ENCODE measurements at regions not wholly inside any gene's neighbourhood (a gene's known extent, or its start where the extent isn't known, plus 50 kb on each side); places are given as distances from the start of the nearest gene placed in this dataset.

- Mint-ChIP-seq H3K4me3 (no peak overlapping the region), H3K9me3 (peaks cover 0 to 2% (median 0%) of the 10 kb centered on the region in 7 donors), H3K27me3 (ENCODE audit: low read depth in 3 of 3) (peaks cover 0 to 6% (median 0%) of the 10 kb centered on the region in 3 donors), H3K27ac (no peak overlapping the region), H3K4me1 (peaks cover 4% of the 10 kb centered on the region), H3K36me3 (no peaks in the 10 kb centered on the region)
- no peaks in the 10 kb centered on the region for H3K4me1 ChIP-seq (ENCODE audit: control insufficient read depth in 1 of 2, insufficient read depth in 2 of 2, low read length in 2 of 2)
- no peak overlapping the region for H2AFZ ChIP-seq (ENCODE audit: insufficient read depth, low read depth, low read length, poor library complexity, severe bottlenecking)
- H4K20me1 ChIP-seq (ENCODE audit: insufficient read depth, low read length), result no peaks in the 10 kb centered on the region
- H3K79me2 ChIP-seq (ENCODE audit: insufficient read depth, low read length), result no peaks in the 10 kb centered on the region
- no peaks in the 10 kb centered on the region for H3K36me3 ChIP-seq (replicated peaks in 1 of 2; ENCODE audit: control insufficient read depth in 1 of 2, insufficient read depth in 2 of 2, low read length in 2 of 2)
- no peak overlapping the region for H3K4me3 ChIP-seq (replicated peaks in 1 of 3; ENCODE audit: low read depth in 2 of 3, low read length in 3 of 3)
- no peak for DNase-seq
- intact Hi-C loops (cut with micrococcal nuclease), result loop anchor here in 1 of 2 donors (10.0 kb wide), 1 partner anchor 116 kb away; no protein-coding TSS in a partner anchor
- H3K27ac ChIP-seq (ENCODE audit: low read depth in 1 of 2, low read length in 2 of 2), result no peak overlapping the region
- no peak overlapping the region for H3K9ac ChIP-seq (ENCODE audit: insufficient read depth, low read length, poor library complexity, severe bottlenecking)
- over 99% methylated on average over 6 of the region's 7 CpGs for WGBS (ENCODE audit: insufficient coverage)
- no peak overlapping the region for H3K4me2 ChIP-seq (replicated peaks; ENCODE audit: extremely low read depth, low read length, poor library complexity, severe bottlenecking)
- H3K27me3 ChIP-seq (ENCODE audit: control insufficient read depth in 2 of 2, insufficient read depth in 2 of 2, low read length in 2 of 2), result no peaks in the 10 kb centered on the region
- TF ChIP-seq, protein P1, sequence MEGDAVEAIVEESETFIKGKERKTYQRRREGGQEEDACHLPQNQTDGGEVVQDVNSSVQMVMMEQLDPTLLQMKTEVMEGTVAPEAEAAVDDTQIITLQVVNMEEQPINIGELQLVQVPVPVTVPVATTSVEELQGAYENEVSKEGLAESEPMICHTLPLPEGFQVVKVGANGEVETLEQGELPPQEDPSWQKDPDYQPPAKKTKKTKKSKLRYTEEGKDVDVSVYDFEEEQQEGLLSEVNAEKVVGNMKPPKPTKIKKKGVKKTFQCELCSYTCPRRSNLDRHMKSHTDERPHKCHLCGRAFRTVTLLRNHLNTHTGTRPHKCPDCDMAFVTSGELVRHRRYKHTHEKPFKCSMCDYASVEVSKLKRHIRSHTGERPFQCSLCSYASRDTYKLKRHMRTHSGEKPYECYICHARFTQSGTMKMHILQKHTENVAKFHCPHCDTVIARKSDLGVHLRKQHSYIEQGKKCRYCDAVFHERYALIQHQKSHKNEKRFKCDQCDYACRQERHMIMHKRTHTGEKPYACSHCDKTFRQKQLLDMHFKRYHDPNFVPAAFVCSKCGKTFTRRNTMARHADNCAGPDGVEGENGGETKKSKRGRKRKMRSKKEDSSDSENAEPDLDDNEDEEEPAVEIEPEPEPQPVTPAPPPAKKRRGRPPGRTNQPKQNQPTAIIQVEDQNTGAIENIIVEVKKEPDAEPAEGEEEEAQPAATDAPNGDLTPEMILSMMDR (IDR thresholded peaks at IDR 0.05), result no peak
- no peaks in the 10 kb centered on the region for H3K9me3 ChIP-seq (replicated peaks in 1 of 2; ENCODE audit: control insufficient read depth in 1 of 2, insufficient read depth in 1 of 2, low read length in 2 of 2)
Measured at GRCh38 chr18:24609254-24609653, 148.8 kb downstream of the HRH4 start.

- Histone ChIP-seq H3K27me3 (ENCODE audit: control insufficient read depth in 2 of 2, insufficient read depth in 2 of 2, low read length in 2 of 2) (no peaks in the 10 kb centered on the region), H3K36me3 (replicated peaks in 1 of 2; ENCODE audit: control insufficient read depth in 1 of 2, insufficient read depth in 2 of 2, low read length in 2 of 2) (no peaks in the 10 kb centered on the region), H3K9me3 (replicated peaks in 1 of 2; ENCODE audit: control insufficient read depth in 1 of 2, insufficient read depth in 1 of 2, low read length in 2 of 2) (no peaks in the 10 kb centered on the region), H3K4me2 (replicated peaks; ENCODE audit: extremely low read depth, low read length, poor library complexity, severe bottlenecking) (no peak overlapping the region), H3K4me1 (ENCODE audit: control insufficient read depth in 1 of 2, insufficient read depth in 2 of 2, low read length in 2 of 2) (no peaks in the 10 kb centered on the region), H3K4me3 (replicated peaks in 1 of 3; ENCODE audit: low read depth in 2 of 3, low read length in 3 of 3) (no peak overlapping the region), H2AFZ (ENCODE audit: insufficient read depth, low read depth, low read length, poor library complexity, severe bottlenecking) (no peak overlapping the region), H4K20me1 (ENCODE audit: insufficient read depth, low read length) (no peaks in the 10 kb centered on the region), H3K79me2 (ENCODE audit: insufficient read depth, low read length) (no peaks in the 10 kb centered on the region), H3K27ac (ENCODE audit: low read depth in 1 of 2, low read length in 2 of 2) (no peak overlapping the region), H3K9ac (ENCODE audit: insufficient read depth, low read length, poor library complexity, severe bottlenecking) (no peak overlapping the region)
- Mint-ChIP-seq H3K4me3 (no peak overlapping the region), H3K27me3 (ENCODE audit: low read depth in 3 of 3) (peaks cover 0 to 6% (median 1%) of the 10 kb centered on the region in 3 donors), H3K4me1 (peaks cover 4% of the 10 kb centered on the region), H3K9me3 (peaks cover 0 to 2% (median 0%) of the 10 kb centered on the region in 7 donors), H3K36me3 (no peaks in the 10 kb centered on the region), H3K27ac (no peak overlapping the region)
- no peak for DNase-seq
- TF ChIP-seq, protein P1 (IDR thresholded peaks at IDR 0.05), result no peak
- 100% methylated on average over 6 of the region's 8 CpGs for WGBS (ENCODE audit: insufficient coverage)
- intact Hi-C loops (cut with micrococcal nuclease), result no loop called here
Measured at GRCh38 chr18:24611075-24611474, 150.6 kb downstream of the HRH4 start.

Measured in CD14-positive monocyte (primary cell).